Natural killer cell (primary cell): ENCODE measurements at regions not wholly inside any gene's neighbourhood (a gene's known extent, or its start where the extent isn't known, plus 50 kb on each side); places are given as distances from the start of the nearest gene placed in this dataset.

Experiments
- ATAC-seq, 3 donors: fragments of 150-1000 bp in 2 of 3; fragments of 200-7000 bp in 1 of 3; cut with Tn5 transposase; 1 replicate in 1 of 3; 2 replicates in 2 of 3; pipeline ENCODE4 v1.10.0; 2021; ENCODE audit warnings: mild to moderate bottlenecking in 2 of 3, moderate library complexity in 2 of 3
- DNase-seq, 2 donors: peaks; one replicate each; pipeline versions ENCODE4 v3.0.0 to v3.0.0-alpha.2; 2013 to 2021; ENCODE audit warnings: mixed read lengths in 1 of 2
- H3K27ac ChIP-seq: one replicate; pipeline ENCODE4 v1.5.1; 2013; ENCODE audit warnings: mild to moderate bottlenecking, low read length
- H3K27me3 ChIP-seq: one replicate; pipeline ENCODE4 v1.6.1; 2013; ENCODE audit warnings: low read length; ENCODE audit not compliant: control insufficient read depth, insufficient read depth
- H3K36me3 ChIP-seq: one replicate; pipeline ENCODE4 v1.6.1; 2013; ENCODE audit warnings: low read length; ENCODE audit not compliant: control insufficient read depth, insufficient read depth
- H3K4me1 ChIP-seq: one replicate; pipeline ENCODE4 v1.6.1; 2013; ENCODE audit warnings: low read length; ENCODE audit not compliant: control insufficient read depth, insufficient read depth
- H3K4me3 ChIP-seq: one replicate; pipeline ENCODE4 v1.5.1; 2013; ENCODE audit warnings: low read length
- H3K9me3 ChIP-seq: one replicate; pipeline ENCODE4 v1.6.1; 2013; ENCODE audit warnings: low read length; ENCODE audit not compliant: control insufficient read depth, insufficient read depth
- H3K27ac Mint-ChIP-seq, 2 donors: one replicate each; pipeline ENCODE4 v1.8.0; 2022; ENCODE audit warnings: mild to moderate bottlenecking in 2 of 2, mixed read lengths in 2 of 2, moderate library complexity in 1 of 2
- H3K27me3 Mint-ChIP-seq, 2 donors: one replicate each; pipeline ENCODE4 v1.8.0; 2022; ENCODE audit warnings: low read depth in 2 of 2, mixed read lengths in 2 of 2
- H3K36me3 Mint-ChIP-seq: one replicate; pipeline ENCODE4 v1.8.0; 2022; ENCODE audit warnings: mixed read lengths
- H3K4me1 Mint-ChIP-seq, 2 donors: one replicate each; pipeline ENCODE4 v1.8.0; 2022; ENCODE audit warnings: mixed read lengths in 2 of 2
- H3K4me3 Mint-ChIP-seq: one replicate; pipeline ENCODE4 v1.8.0; 2022; ENCODE audit warnings: mild to moderate bottlenecking, moderate library complexity, mixed read lengths
- H3K9me3 Mint-ChIP-seq, 2 donors: one replicate each; pipeline ENCODE4 v1.8.0; 2022; ENCODE audit warnings: mixed read lengths in 2 of 2
- WGBS: methylation state at CpG from one replicate; pipeline ENCODE4 v1.1.7; 2013; ENCODE audit warnings: missing lambda C conversion rate; ENCODE audit not compliant: insufficient coverage; 5-methylcytosine and 5-hydroxymethylcytosine counted together
- intact Hi-C: fragments of 100-400 bp; cut with micrococcal nuclease; formaldehyde crosslinking; loops from one replicate; pipeline ENCODE4 v1.14.2; 2022
- TF ChIP-seq, protein P1 (sequence below): fragments of 200-600 bp; IDR thresholded peaks from one replicate; pipeline ENCODE4 v1.8.0; 2022; ENCODE audit warnings: antibody characterized with exemption

DNA sequence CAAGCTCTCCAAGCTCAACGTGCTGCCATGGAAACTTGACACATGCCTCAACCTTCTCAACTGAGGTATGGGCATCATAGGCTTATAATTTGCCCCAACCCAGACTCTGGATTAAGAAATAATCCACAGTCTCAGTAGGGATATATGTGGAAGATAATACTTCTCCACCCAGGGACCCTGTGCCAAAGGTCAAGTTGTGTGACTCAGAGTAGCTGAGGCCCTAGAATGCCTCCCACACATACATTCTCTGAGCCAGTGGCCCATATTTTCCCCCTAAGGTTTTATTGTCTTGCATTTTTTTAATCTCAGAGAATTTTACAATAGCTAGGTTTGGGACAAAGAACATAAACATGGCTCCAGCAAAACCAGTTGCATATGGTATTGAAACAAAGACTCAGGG is 283.1 kb downstream of the IDS start:
- TF ChIP-seq, protein P1, sequence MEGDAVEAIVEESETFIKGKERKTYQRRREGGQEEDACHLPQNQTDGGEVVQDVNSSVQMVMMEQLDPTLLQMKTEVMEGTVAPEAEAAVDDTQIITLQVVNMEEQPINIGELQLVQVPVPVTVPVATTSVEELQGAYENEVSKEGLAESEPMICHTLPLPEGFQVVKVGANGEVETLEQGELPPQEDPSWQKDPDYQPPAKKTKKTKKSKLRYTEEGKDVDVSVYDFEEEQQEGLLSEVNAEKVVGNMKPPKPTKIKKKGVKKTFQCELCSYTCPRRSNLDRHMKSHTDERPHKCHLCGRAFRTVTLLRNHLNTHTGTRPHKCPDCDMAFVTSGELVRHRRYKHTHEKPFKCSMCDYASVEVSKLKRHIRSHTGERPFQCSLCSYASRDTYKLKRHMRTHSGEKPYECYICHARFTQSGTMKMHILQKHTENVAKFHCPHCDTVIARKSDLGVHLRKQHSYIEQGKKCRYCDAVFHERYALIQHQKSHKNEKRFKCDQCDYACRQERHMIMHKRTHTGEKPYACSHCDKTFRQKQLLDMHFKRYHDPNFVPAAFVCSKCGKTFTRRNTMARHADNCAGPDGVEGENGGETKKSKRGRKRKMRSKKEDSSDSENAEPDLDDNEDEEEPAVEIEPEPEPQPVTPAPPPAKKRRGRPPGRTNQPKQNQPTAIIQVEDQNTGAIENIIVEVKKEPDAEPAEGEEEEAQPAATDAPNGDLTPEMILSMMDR, result no peak
- no peak overlapping the region for H3K4me3 Mint-ChIP-seq
- WGBS, result 80% methylated on average over 1 of the region's 1 CpG
- no peaks in the 10 kb centered on the region for H3K27me3 Mint-ChIP-seq
- H3K36me3 Mint-ChIP-seq, result no peaks in the 10 kb centered on the region
- H3K4me1 Mint-ChIP-seq, result no peaks in the 10 kb centered on the region
- ATAC-seq (no peak), DNase-seq (no peak)
- Histone ChIP-seq H3K4me1 (no peaks in the 10 kb centered on the region), H3K27ac (no peak overlapping the region), H3K4me3 (no peak overlapping the region), H3K9me3 (no peaks in the 10 kb centered on the region), H3K36me3 (no peaks in the 10 kb centered on the region), H3K27me3 (no peaks in the 10 kb centered on the region)
- H3K9me3 Mint-ChIP-seq, result peaks cover 0 to 2% of the 10 kb centered on the region in 2 donors
- no peak overlapping the region for H3K27ac Mint-ChIP-seq
- intact Hi-C loops, result no loop called here

DNA sequence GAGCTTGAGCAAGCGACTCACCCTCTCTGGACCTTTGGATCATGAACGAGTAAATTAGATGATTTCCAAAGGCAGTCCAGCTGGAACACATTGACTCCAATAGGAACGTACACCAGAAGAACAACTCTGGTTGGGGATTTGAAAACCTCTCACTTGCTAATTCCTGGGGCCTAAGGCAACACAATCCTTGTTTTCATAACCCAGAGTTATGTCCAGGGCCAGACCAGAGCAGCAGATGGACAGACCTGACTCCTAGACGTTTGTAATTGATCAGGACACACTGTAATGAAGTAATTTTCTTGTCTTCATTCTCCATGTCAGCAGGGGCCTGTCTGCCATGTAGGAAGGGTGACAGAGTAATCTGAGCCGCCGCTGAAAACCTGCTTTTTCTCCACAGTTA is 283.9 kb downstream of the IDS start:
- H3K4me1 ChIP-seq, result no peaks in the 10 kb centered on the region
- peaks cover 0 to 2% of the 10 kb centered on the region in 2 donors for H3K9me3 Mint-ChIP-seq
- H3K27ac ChIP-seq, result no peak overlapping the region
- H3K4me3 ChIP-seq, result no peak overlapping the region
- no peaks in the 10 kb centered on the region for H3K27me3 ChIP-seq
- H3K4me3 Mint-ChIP-seq, result no peak overlapping the region
- no peaks in the 10 kb centered on the region for H3K9me3 ChIP-seq
- TF ChIP-seq, protein P1, result no peak
- no peaks in the 10 kb centered on the region for H3K36me3 Mint-ChIP-seq
- WGBS, result 47% methylated on average over 6 of the region's 6 CpGs
- no peak for DNase-seq
- no peaks in the 10 kb centered on the region for H3K36me3 ChIP-seq
- ATAC-seq, result no peak
- H3K27me3 Mint-ChIP-seq, result no peaks in the 10 kb centered on the region
- intact Hi-C loops, result no loop called here
- H3K27ac Mint-ChIP-seq, result no peak overlapping the region
- no peaks in the 10 kb centered on the region for H3K4me1 Mint-ChIP-seq

DNA sequence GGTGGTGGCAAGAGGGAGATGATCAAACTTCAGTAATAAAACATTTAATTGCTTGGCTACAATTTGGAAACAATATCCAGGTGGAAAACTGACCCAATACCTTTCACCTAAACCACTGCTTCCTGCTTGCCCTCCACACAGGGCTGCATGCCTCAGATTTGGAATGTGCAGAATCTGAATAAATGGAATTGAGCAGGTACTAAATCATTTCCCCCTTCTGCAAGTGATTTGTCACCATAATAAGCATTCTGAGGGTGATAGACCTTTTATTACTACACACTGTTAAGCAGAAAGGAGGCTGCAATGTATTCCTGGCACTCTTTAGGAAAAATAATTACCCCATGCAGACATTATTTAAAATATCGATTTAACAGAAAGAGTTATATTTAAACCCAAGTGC is 291.8 kb downstream of the IDS start:
- intact Hi-C loops, result no loop called here
- Histone ChIP-seq H3K4me3 (no peak overlapping the region), H3K36me3 (no peaks in the 10 kb centered on the region), H3K9me3 (no peaks in the 10 kb centered on the region), H3K27me3 (no peaks in the 10 kb centered on the region), H3K4me1 (no peaks in the 10 kb centered on the region), H3K27ac (no peak overlapping the region)
- H3K4me1 Mint-ChIP-seq, result no peaks in the 10 kb centered on the region
- H3K36me3 Mint-ChIP-seq, result no peaks in the 10 kb centered on the region
- H3K9me3 Mint-ChIP-seq, result peaks cover 0 to 2% of the 10 kb centered on the region in 2 donors
- no peak overlapping the region for H3K4me3 Mint-ChIP-seq
- WGBS, result no CpG with 5 or more reads among the region's 1 CpG
- no peak for ATAC-seq
- no peak overlapping the region for H3K27ac Mint-ChIP-seq
- no peak for DNase-seq
- TF ChIP-seq, protein P1, result no peak
- no peaks in the 10 kb centered on the region for H3K27me3 Mint-ChIP-seq

DNA sequence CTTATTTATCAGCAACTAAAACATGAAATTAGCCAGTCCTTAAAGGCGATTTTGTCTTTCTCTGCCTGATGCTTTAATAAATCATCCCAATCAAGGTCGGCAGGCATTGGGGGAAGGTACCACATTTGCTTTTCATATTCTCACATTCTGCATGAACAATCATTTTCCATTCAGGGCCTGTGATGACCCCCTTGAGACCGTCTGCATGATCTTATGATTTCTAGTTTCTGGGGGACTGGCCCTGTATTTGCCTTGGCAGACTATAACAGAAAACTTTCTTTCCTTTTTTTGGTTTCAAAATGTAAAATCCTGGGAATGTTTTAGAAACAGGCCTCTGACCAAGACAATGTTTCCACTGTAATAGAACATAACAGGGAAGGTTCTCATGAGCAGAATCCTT is 296.8 kb downstream of the IDS start:
- intact Hi-C loops, result no loop called here
- Mint-ChIP-seq H3K9me3 (peaks cover 0 to 2% of the 10 kb centered on the region in 2 donors), H3K36me3 (no peaks in the 10 kb centered on the region), H3K4me3 (no peak overlapping the region), H3K27ac (no peak overlapping the region), H3K4me1 (no peaks in the 10 kb centered on the region), H3K27me3 (peaks cover 0 to 3% of the 10 kb centered on the region in 2 donors)
- H3K27me3 ChIP-seq, result no peaks in the 10 kb centered on the region
- TF ChIP-seq, protein P1, result no peak
- ATAC-seq, result no peak
- H3K4me1 ChIP-seq, result no peaks in the 10 kb centered on the region
- 78% methylated on average over 3 of the region's 3 CpGs for WGBS
- no peak overlapping the region for H3K4me3 ChIP-seq
- DNase-seq, result no peak
- H3K36me3 ChIP-seq, result no peaks in the 10 kb centered on the region
- no peak overlapping the region for H3K27ac ChIP-seq
- no peaks in the 10 kb centered on the region for H3K9me3 ChIP-seq
